Activated CD8-positive, alpha-beta memory T cell treated with anti-CD3 and anti-CD28 coated beads for 36 hours (primary cell): ENCODE measurements at regions not wholly inside any gene's neighbourhood (a gene's known extent, or its start where the extent isn't known, plus 50 kb on each side); places are given as distances from the start of the nearest gene placed in this dataset.

Experiments
- CTCF ChIA-PET: fragments of 350-600 bp; sonication (Branson Sonifier 250); formaldehyde crosslinking; loops from one replicate; lab custom pipeline; 2021; ENCODE audit warnings: antibody characterized with exemption; lab: Charles Lee
- POLR2A ChIA-PET: fragments of 350-600 bp; sonication (Branson Sonifier 250); formaldehyde crosslinking; loops from one replicate; lab custom pipeline; 2021; ENCODE audit warnings: antibody characterized with exemption; lab: Charles Lee

DNA sequence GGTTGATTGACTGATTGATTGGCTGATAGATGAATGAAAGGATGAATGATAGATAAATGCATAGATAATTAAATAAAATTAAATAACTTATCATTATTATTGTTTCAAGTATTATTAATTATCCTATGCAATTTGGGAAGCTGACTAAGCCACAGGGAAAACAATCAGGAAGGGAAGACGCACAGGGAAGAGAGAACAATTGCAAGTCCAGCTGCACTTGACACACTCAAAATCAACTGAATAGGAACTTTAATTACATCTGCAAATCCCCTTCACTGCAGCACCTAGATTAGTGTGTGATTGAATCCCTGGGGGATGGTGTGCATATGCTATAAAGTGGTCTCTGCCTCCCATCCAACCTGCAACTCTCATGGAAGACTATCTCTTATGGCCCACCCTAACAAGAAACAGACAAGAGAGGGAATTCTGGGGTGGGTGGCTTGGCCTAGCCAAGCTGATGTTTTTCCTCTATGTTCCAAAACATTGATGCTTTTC, 161.1 kb upstream of the FGGY start:
- CTCF ChIA-PET, result no interaction called here
- POLR2A ChIA-PET, result no interaction called here

DNA sequence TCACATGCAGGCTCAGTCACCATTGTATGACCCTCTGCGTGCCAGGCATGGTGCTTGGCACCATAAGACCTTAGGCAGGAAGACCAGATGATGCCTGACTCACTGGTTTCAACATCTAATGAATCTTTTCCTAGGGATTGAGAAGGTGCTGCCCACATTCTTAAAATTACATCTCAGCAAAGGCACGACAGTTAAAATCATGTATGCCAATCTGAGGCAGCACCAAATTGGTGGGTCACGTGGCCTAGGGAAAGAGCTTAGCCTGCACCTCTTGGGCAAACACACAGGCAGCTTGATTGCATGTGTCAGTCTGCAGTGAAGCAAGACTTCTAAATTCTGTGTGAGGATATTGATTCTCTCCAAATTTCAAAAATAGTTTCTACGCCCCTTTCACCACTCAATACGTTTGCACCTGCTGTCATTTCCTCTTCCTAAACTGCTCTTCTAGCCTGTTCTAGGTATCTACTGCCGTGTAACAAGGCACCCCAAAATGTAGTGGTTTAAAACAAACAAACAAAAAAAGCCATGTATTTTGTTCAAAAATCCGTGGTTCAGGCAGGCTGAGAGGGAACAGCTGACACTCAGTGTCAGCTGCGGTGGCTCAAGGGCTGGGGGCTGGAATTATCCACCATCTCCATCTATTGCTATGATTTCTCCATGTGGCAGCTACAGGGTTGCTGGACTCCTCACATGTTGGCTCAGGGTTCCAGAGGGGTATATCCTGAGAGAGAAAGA, 160.2 kb upstream of the FGGY start:
- CTCF ChIA-PET, result no interaction called here
- POLR2A ChIA-PET, result no interaction called here

DNA sequence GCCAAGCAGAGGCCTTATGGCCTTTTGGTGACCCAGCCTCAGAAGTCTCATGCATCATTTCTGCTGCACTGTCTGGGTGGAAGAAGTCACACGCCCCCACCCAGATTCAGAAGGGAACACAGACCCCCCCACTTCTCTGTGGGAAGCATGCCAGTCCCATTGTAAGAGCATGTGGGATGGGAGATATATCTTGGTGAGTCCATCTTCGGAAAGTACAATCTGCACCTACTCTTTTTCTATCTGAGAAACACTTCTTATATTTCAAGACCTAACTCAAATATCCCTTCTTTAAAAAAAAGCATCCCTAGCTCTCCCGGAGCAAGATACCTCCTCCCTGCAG, 159.6 kb upstream of the FGGY start:
- ChIA-PET CTCF (no interaction called here), POLR2A (no interaction called here)

DNA sequence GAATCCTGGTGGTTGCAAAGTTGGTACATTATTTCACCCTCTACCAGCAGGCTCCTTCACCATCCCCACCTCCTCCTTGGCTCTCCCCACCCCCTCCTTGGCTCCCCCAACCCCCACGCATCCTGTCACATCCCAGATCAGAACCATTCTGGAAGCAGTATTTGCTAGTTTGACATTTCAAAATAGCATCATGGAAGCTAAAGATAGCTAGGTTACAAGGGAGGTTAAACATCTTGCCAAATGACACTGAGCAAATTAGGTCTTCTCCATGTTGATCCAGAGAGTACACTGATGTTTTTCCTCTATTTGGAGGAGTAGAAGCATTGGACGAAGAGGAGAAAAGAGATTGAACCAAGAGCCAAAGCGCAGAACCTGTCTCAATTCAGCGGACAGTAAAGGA, 158.9 kb upstream of the FGGY start:
- CTCF ChIA-PET, result interaction anchor here (0.6 kb wide), 1 partner anchor 86 kb away, joined by 3 read pairs; no protein-coding TSS in a partner anchor
- POLR2A ChIA-PET, result no interaction called here

DNA sequence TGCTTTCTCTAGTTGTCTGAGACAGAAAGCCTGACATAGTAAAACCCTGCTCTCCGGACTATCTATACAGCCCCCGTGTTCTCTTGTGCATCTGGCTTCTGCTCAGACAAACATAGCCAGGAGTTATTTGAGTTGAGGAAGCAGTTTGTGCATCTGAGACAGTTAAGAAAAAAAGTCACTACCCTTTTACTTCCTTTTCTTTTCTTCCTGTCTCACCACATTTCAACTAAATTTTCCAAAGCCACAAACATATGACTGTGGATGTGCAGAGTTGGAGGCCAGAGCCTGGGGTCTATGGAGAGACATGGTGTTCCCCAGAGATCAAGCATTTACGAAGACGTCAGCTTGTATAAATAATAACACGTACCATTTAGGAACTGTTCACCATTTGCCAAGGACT, 158.5 kb upstream of the FGGY start:
- ChIA-PET POLR2A (no interaction called here), CTCF (interaction anchor here (0.6 kb wide), 1 partner anchor 86 kb away, joined by 3 read pairs; no protein-coding TSS in a partner anchor)

DNA sequence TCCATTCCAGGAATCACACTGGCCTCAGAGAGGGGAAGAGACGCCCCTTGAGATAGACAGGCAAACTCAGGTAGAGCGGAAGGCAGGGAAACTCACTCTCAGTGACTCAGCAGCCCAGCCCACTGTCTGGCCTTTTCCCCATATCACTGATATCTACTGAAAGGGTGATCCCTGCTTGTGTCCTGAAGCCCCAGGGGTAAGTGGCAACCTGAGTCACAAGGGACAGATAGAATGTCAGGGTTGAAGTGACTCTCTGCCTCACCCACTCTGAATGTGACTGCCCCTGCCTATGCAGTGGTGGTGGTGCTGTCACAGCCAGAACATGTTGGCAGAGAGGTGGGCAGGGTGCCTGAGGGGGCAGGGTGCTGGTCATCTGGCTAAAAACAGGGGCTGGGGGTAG, 157.5 kb upstream of the FGGY start:
- ChIA-PET POLR2A (no interaction called here), CTCF (no interaction called here)

DNA sequence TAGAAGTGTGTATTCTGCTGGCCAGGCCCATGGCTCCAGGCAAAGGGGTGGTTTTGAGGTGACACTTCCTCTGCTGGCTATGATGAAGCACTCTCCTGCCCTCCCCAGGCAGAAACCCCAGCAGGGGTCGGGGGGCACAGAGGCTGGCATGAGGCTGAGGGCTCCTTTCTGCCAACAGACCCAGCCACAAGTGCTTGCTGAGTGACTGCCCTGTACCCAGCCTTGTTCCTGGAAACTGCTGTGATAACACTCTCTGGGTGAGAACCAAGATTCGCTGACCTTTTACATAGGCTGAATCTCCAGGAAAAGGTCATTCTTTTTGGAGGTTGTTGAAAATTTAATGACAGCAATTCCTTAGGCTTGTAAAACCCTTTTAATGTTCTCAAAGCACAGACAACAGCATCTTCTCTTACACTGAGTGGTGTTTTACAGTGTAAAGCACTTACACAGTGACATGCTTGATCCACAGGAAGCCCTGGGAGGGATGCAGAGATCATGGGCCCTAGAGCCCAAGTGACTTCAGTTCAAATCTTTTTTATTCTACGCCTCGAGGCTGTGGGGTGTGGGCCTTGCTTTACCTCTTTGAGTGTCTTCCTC, 155.5 kb upstream of the FGGY start:
- POLR2A ChIA-PET, result no interaction called here
- CTCF ChIA-PET, result no interaction called here

DNA sequence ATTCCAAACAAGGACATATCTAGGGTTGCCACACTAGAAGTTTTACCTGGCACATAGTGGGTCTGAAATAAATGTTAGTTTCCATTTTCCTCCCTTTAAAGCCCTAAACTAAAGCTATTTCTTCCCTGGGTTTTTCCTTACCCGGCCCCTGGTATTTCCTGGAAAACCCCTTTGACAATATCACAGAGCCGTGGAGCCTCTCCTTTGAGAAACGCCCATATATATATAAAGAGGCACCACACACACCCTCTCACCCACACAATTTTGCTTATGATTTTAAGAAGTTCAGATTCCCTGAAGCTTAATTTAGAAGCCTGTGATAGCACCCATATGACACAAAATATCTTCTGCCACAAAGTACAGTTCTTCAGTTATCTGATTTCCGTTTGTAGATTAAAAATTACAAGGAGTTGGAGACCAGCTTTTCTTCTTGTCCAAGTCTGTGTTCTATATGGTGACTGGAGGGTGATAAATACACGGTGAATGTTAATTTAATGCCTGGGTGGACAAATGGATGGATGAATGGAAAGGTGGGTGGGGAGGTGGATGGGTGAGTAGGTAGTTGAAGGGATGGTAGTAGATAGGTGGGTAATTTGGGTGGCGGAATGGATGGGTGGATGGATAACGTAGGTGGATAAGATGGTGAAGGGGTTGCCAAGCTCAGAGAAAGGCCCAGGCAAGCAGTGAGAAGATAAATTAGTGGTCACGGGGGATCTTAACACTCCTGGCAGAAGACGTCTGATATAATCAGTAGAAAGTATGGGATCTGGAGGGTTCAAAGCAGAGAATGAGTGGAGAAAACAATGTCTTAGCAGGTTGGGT, 154.4 kb upstream of the FGGY start:
- CTCF ChIA-PET, result no interaction called here

DNA sequence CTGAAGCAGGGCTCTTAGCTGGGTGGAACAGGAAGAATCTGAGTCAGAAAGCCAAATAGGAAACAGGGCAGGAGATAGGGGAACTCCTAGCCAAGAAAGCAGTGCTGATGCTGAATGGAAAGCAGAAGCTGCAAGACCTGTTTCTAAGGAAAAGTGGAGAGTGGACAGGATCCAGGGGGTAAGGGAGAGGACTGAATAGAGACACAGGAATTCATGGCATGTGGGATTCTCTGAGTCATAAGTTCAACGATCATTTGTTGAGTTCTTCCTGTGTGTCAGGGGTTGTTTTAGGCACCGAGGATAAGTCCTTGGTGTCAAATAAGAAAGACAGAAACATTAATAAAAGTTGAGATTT, 153.8 kb upstream of the FGGY start:
- POLR2A ChIA-PET, result no interaction called here
- CTCF ChIA-PET, result no interaction called here

More for the DNA sequence above, 154.4 kb upstream of the FGGY start:
- POLR2A ChIA-PET, result no interaction called here

DNA sequence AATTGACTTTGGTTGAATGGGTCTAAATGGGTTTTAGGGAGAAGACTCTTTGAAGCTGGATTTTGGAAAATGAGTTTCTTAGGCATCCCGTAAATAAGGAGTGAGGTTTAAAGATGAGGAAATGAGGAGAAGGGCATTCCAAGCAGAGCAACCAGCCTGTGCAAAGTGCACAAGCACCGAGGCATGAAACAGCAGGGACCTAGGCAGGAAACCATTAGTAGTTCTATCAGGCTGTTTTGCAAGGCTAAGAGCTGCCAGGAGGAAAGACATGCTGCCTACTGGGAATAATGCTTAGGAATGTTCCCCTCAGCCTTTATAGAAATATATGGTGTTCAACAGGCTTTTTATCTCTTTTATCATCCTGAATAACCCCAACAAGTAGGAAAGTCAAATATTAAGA, 153.1 kb upstream of the FGGY start:
- POLR2A ChIA-PET, result no interaction called here
- CTCF ChIA-PET, result no interaction called here

DNA sequence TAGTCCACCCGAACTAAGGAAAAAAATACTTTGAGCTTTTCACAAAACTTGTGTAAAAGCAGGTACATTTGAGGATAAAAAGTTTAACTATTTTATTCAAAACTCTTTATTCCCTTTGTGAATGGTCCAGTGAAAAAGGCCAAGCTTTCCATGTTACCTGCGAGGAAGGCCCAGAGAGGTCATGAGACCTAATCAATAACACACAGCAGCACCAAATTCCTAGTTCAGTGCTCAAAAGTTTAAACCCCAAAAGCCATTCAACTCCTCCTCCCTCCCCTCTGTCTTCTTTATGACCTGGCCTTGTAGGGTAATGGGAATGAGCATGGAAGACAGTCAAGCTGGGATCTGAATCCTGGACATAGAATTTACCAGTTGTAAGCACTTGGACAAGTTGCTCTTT, 151.9 kb upstream of the FGGY start:
- POLR2A ChIA-PET, result interaction anchor here (1.1 kb wide), 1 partner anchor 158 kb away, joined by 3 read pairs; no protein-coding TSS in a partner anchor
- CTCF ChIA-PET, result no interaction called here

DNA sequence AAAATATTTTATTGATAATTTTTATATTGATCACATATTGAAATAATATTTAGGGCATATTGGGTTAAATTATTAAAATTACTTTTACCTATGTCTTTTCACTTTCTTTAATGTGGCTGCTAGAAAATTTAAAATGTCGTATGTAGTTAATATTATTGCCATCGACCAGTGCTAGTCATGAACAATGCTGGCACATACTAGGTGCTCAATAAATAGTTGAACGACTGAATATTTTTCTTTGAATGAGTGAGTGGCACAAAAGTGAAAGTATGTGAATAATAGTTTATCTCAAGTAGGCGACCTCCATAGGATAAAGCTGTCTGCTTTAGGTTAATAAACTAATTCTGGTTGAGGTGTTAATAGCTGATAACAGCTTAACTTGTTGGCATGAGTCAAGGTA, 150.8 kb upstream of the FGGY start:
- POLR2A ChIA-PET, result interaction anchor here (0.6 to 0.7 kb wide), 2 partner anchors 20 to 260 kb away, joined by 3 read pairs; no protein-coding TSS in a partner anchor
- CTCF ChIA-PET, result interaction anchor here (0.7 kb wide), 1 partner anchor 553 kb away, joined by 3 read pairs; no protein-coding TSS in a partner anchor

DNA sequence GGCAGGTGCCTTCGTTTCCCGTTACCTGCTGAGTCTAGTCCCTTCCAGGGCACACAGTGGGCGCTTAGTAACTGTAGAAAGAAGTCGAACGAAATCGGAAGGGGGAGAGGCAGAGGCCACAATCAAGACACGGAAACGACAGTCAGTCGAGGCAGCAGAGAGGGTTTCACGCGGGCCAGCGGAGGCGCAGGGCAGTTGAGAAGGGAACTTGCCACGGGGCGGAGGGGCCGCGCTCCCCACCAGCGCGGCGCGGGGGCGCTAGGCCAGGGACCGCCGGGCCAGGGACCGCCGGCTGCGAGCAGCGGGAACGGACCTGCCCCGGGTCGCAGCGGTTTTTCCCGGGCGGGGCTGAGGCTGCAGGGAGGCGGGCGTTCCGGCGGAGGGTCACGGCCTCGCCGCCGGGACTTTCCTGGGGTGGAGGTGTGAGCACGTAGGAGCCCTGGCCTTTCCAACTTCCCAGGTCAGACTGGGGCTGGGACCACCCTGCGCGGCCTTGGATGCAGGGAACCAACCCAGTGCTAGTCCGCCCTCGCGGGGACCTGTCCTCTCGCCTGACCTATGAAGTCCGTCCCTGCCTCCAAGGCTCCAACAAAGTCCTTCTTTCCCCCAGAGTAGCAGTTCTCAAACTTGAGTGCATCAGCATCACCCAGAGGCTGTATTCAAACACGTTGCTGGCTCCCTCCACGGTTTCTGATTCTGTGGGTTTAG, 150.1 kb upstream of the FGGY start:
- ChIA-PET CTCF (no interaction called here), POLR2A (interaction anchor here (0.6 kb wide), 1 partner anchor 21 kb away, joined by 3 read pairs; no protein-coding TSS in a partner anchor)

DNA sequence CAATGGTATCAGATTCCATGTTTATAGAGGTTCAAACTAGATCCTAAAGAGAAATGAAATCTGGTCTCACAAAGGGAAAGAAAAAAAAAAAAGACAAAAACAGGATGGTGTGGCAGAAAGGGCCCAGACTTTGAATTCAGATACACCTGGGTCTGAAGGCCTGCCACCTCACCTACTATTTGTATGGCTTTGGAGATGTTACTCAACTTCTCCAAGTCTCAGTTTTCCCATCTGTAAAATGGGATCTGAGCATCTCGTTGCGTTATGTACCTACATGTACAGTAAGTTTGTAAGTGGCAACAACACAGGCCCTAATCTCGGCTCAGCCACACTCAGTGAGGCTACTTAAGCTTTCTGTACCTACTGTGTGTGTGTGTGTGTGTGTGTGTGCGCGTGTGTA, 147.5 kb upstream of the FGGY start:
- POLR2A ChIA-PET, result interaction anchor here (0.7 kb wide), 1 partner anchor 237 kb away, joined by 3 read pairs; no protein-coding TSS in a partner anchor

DNA sequence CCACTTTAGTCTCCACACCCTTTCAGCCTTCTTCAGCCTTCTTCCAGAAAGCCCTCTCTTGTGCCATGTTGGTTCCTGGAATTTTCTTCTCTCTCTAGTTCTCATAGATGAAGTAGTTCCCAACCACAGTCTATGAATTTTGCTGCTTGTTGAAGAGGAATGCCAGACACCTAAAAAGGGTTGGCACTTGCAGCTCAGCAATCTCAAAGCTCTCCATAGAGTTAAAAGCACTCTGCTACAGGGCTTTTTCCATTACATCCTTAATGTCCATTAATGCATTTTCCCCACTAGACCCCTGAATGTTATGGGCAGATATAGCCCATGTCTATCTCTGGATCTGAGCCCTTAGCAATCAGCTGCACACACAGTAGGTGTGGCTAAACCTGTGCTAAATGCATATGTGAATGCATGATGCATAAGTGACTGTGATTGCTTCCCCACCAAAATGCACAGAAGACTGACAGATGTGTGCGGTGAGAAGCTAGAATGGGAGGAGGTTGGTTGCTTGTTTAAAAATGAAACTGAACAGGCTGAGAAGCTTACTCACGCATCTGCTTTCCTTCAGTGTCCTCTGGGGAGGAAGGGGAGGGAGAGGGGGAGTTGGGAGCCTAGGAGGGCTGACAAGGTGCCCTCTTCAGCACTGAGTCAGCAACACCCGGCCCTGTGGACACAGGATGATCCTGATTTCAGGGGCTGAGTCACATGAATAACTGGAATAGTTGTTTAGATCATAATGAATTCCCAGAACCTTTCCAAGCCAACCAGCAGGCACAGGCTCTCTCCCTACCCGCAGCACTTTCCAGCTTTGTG, 146.1 kb upstream of the FGGY start:
- POLR2A ChIA-PET, result interaction anchor here (0.9 kb wide), 1 partner anchor 367 kb away, joined by 3 read pairs; the partner anchor contains the start of gene JUN

More for the DNA sequence above, 147.5 kb upstream of the FGGY start:
- CTCF ChIA-PET, result no interaction called here

DNA sequence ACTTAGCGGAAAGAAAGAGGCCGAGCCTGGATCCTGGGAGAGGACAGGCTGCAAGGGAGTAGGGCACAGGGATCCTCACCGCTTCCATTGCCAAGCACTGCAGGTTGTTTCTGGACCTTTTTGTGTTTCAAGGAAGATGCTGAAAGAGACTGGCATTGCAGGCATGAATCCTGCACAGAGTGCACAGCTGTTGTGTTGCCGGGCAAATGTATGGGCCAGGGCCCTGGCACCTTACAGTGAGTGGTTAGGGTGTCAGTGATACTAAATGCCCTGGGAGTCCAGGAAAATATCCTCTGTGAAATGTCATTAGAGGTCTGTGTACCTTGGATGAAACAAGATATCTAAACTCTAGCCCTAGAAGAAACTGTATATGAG, 145.5 kb upstream of the FGGY start:
- CTCF ChIA-PET, result no interaction called here
- POLR2A ChIA-PET, result interaction anchor here (0.9 kb wide), 1 partner anchor 367 kb away, joined by 3 read pairs; the partner anchor contains the start of gene JUN

More for the DNA sequence above, 146.1 kb upstream of the FGGY start:
- CTCF ChIA-PET, result no interaction called here

DNA sequence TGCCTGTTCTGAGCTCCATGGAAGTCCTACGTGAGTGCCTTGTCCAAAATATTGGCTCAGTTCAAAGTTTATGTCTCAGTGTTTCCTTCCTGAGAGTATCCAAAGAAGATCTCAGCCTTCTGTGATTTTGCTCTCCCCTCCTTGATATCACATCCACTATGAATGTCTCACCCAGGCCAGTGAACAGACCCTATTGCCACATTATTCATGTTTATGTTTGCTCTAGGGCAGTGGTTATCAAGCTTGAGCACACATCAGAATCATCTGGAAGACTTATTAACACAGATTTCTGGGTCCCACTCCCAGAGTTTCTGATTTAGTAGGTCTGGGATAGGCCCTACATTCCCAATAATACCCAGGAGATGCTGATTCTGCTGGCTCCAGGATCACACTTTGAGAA, 145.0 kb upstream of the FGGY start:
- ChIA-PET POLR2A (no interaction called here), CTCF (no interaction called here)

DNA sequence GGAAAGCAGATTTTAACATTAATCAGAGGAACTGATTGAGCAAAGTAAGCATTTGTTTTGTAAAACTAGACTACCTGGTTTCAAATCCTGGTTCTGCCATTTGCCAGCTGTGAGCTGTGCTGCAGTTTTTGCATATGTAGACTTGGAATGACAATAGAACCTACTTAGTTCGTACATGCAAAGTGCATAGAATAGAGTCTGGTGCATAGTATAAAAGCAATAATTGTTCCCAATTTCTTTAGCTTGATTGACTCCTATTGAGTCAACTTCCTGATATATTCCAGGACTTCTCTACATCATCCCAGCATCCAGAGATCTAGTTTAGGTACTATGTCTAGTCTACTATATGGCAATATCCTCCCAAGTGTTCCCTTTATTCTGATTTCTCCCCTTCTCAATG, 144.4 kb upstream of the FGGY start:
- ChIA-PET POLR2A (no interaction called here), CTCF (no interaction called here)

DNA sequence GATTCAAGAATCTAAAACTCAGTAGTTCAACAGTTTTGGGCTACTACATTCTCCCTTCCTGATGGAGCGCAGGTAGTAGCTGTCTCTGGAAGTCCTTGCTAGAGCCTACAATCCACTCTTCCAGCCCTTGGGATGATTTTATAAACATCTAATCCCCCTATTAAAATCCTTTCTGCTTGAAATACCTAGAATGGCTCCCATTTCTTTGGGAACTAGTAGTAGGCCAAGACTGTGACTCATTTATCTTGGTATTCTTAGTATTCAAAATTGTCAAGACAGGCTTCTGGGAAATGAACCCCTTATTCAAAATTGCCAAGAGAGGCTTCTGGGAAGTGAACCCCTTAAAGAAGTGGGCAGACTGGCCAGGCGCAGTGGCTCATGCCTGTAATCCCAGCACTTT, 142.5 kb upstream of the FGGY start:
- POLR2A ChIA-PET, result no interaction called here
- CTCF ChIA-PET, result no interaction called here
